ENCODE measurements at regions not wholly inside any gene's neighbourhood (a gene's known extent, or its start where the extent isn't known, plus 50 kb on each side); places are given as distances from the start of the nearest gene placed in this dataset.

GRCh38 chr22:48867891-48868290 lies 959.8 kb downstream of the BRD1 start:
- Histone ChIP-seq H3K27me3 (ENCODE audit: insufficient read depth, low read length, poor library complexity, severe bottlenecking) (no peaks in the 10 kb centered on the region), H3K9me3 (ENCODE audit: insufficient read depth, low read depth, low read length) (peaks cover 4% of the 10 kb centered on the region; the same call in 1 of the 2 replicates)

GRCh38 chr22:48866906-48867681 lies 960.6 kb downstream of the BRD1 start:
- no peaks in the 10 kb centered on the region for H3K9me2 ChIP-seq (replicated peaks; ENCODE audit: low read depth, low read length)
- no peak overlapping the region for H3K4me3 ChIP-seq (ENCODE audit: low read length, poor library complexity, severe bottlenecking)
- H4K20me1 ChIP-seq (ENCODE audit: insufficient read depth, low read length, poor library complexity, severe bottlenecking): no peaks in the 10 kb centered on the region
- no peaks in the 10 kb centered on the region for H3K79me2 ChIP-seq (ENCODE audit: insufficient read depth, low read length)
- no peaks in the 10 kb centered on the region for H3K4me1 ChIP-seq (ENCODE audit: insufficient read depth, low read length, poor library complexity, severe bottlenecking)
- no peak overlapping the region for H3K9ac ChIP-seq (ENCODE audit: low read depth, low read length, poor library complexity, severe bottlenecking)
- no peaks in the 10 kb centered on the region for H3K36me3 ChIP-seq (ENCODE audit: insufficient read depth, low read length)
- H3K9me3 ChIP-seq (ENCODE audit: insufficient read depth, low read depth, low read length): peaks cover 4% of the 10 kb centered on the region; the same call in 1 of the 2 replicates
- no peak overlapping the region for H3K4me2 ChIP-seq (ENCODE audit: low read depth, low read length, poor library complexity, severe bottlenecking)
- TF ChIP-seq CTCF (conservative IDR thresholded peaks at IDR 0.05; ENCODE audit: low read length) (no peak), EZH2phosphoT487 (IDR thresholded peaks at IDR 0.05; ENCODE audit: borderline replicate concordance) (no peak)
- H2AFZ ChIP-seq (ENCODE audit: low read length): no peak overlapping the region
- no peaks in the 10 kb centered on the region for H3K27me3 ChIP-seq (ENCODE audit: insufficient read depth, low read length, poor library complexity, severe bottlenecking)
- H3F3A ChIP-seq (ENCODE audit: low read depth): no peaks in the 10 kb centered on the region

More at GRCh38 chr22:48867891-48868290, 959.8 kb downstream of the BRD1 start:
- H3K4me2 ChIP-seq (ENCODE audit: low read depth, low read length, poor library complexity, severe bottlenecking): no peak overlapping the region
- H3F3A ChIP-seq (ENCODE audit: low read depth): no peaks in the 10 kb centered on the region
- no peak overlapping the region for H3K9ac ChIP-seq (ENCODE audit: low read depth, low read length, poor library complexity, severe bottlenecking)
- H3K79me2 ChIP-seq (ENCODE audit: insufficient read depth, low read length): no peaks in the 10 kb centered on the region
- H3K4me3 ChIP-seq (ENCODE audit: low read length, poor library complexity, severe bottlenecking): no peak overlapping the region
- no peak overlapping the region for H2AFZ ChIP-seq (ENCODE audit: low read length)
- TF ChIP-seq CTCF (conservative IDR thresholded peaks at IDR 0.05; ENCODE audit: low read length) (no peak), EZH2phosphoT487 (IDR thresholded peaks at IDR 0.05; ENCODE audit: borderline replicate concordance) (no peak)
- H4K20me1 ChIP-seq (ENCODE audit: insufficient read depth, low read length, poor library complexity, severe bottlenecking): no peaks in the 10 kb centered on the region
- H3K36me3 ChIP-seq (ENCODE audit: insufficient read depth, low read length): no peaks in the 10 kb centered on the region
- H3K4me1 ChIP-seq (ENCODE audit: insufficient read depth, low read length, poor library complexity, severe bottlenecking): no peaks in the 10 kb centered on the region
- H3K9me2 ChIP-seq (replicated peaks; ENCODE audit: low read depth, low read length): no peaks in the 10 kb centered on the region

- H3K9me3 ChIP-seq (ENCODE audit: insufficient read depth, low read depth, low read length): peaks cover 3% of the 10 kb centered on the region; the same call in 1 of the 2 replicates
- H2AFZ ChIP-seq (ENCODE audit: low read length): no peak overlapping the region
- no peaks in the 10 kb centered on the region for H3K36me3 ChIP-seq (ENCODE audit: insufficient read depth, low read length)
- H3K9me2 ChIP-seq (replicated peaks; ENCODE audit: low read depth, low read length): no peaks in the 10 kb centered on the region
- H3K79me2 ChIP-seq (ENCODE audit: insufficient read depth, low read length): no peaks in the 10 kb centered on the region
- H3K4me1 ChIP-seq (ENCODE audit: insufficient read depth, low read length, poor library complexity, severe bottlenecking): no peaks in the 10 kb centered on the region
- H3K27me3 ChIP-seq (ENCODE audit: insufficient read depth, low read length, poor library complexity, severe bottlenecking): no peaks in the 10 kb centered on the region
- H3F3A ChIP-seq (ENCODE audit: low read depth): no peaks in the 10 kb centered on the region
- H3K9ac ChIP-seq (ENCODE audit: low read depth, low read length, poor library complexity, severe bottlenecking): no peak overlapping the region
- no peaks in the 10 kb centered on the region for H4K20me1 ChIP-seq (ENCODE audit: insufficient read depth, low read length, poor library complexity, severe bottlenecking)
- TF ChIP-seq EZH2phosphoT487 (IDR thresholded peaks at IDR 0.05; ENCODE audit: borderline replicate concordance): no peak
- no peak for TF ChIP-seq CTCF (conservative IDR thresholded peaks at IDR 0.05; ENCODE audit: low read length)
- no peak overlapping the region for H3K4me2 ChIP-seq (ENCODE audit: low read depth, low read length, poor library complexity, severe bottlenecking)
- no peak overlapping the region for H3K4me3 ChIP-seq (ENCODE audit: low read length, poor library complexity, severe bottlenecking)
Measured at GRCh38 chr22:48864748-48865147, 962.9 kb downstream of the BRD1 start.
